Left forelimb (tissue), 1 donor: ENCODE measurements at regions not wholly inside any gene's neighbourhood (a gene's known extent, or its start where the extent isn't known, plus 50 kb on each side); places are given as distances from the start of the nearest gene placed in this dataset.

Experiments
- DNase-seq: peaks from one replicate; pipeline ENCODE4 v3.0.0-alpha.2; 2018; ENCODE audit warnings: low spot score

- peak; percentile 63 for DNase-seq
Observed at GRCh38 chr22:44368611-44369292, 56.0 kb upstream of the SHISAL1 start.

- DNase-seq: peak; percentile 42
Observed at GRCh38 chr22:44366372-44367300, 53.9 kb upstream of the SHISAL1 start.

- peak; percentile 11 for DNase-seq
Observed at GRCh38 chr22:44365832-44366231, 53.1 kb upstream of the SHISAL1 start.

DNA sequence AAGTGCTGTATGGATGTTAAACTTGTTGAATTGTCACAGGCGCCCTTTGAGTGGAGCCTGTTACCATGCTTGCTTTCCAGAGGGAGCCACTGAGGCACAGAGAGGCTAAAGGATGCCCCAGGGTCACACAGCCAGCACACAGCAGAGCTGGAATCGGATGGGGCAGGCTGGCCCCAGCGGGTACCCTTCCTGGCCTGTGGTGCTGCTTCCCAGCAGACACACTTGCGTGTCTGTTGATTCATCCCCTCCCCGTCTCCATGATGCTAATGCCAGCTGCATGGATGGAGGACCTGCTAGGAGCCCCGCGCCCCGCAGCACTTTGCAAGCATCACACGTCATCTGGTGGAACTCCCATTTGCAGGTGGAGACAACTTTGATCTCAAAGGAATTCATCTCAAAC is 52.4 kb upstream of the SHISAL1 start:
- DNase-seq: peak; percentile 64

DNA sequence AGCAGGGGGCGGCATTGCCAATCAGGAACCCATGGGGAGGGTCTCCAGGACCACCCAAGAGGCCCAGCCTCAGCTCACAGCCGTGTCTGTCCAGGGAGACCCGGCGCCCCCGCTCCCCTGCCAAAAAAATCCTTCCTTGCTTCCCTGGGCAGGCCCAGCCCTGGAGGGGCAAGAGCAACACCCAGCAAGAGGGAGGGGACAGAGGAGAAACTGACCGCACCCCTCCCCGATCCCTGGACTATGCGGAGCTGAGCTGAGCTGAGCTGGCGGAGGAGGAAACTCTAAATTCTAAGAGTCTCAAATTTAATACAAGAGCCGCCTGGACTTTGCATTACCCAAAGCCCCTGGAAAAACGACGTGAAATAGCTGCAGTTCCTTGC is 52.0 kb upstream of the SHISAL1 start:
- peak; percentile 66 for DNase-seq

DNA sequence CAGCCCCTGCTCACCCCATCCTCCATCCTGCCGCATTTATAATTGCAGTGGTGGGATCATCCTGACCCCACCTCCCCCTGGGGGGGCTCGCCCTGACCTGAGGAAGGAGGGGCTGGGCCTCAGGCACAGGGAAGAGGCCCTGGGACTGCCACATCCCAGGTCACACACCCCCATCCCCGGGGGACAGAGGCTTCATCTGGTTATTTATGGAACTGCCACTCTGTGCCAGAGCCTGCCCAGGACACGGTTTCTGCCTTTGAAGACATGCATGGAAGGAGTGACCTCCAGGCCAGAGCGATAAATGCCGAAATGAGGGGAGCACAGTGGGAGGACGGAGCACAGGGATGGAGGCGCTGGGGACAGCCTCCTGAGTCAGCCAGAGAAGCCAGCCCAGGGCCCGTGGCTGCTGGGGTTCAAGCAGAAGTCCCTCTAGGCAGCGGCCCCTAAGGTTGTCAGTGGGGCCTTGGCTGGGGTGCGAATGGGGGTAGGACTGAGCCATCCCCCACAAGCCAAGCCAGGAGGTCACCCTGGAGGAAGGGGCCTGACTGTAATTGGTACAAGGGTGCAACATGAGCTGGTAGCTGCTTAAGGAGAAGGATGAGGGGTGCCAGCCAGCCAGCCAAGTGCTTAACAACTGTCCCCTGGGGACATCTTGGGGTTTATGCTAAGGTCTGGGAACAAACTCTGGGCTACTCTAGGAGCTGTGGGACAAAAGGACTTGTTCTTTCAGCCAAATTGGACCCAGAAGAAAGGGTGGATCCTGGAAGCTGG is 51.4 kb upstream of the SHISAL1 start:
- DNase-seq: peak; percentile 59

- peak; percentile 87 for DNase-seq
Observed at GRCh38 chr22:44363013-44363979, 50.5 kb upstream of the SHISAL1 start.

DNA sequence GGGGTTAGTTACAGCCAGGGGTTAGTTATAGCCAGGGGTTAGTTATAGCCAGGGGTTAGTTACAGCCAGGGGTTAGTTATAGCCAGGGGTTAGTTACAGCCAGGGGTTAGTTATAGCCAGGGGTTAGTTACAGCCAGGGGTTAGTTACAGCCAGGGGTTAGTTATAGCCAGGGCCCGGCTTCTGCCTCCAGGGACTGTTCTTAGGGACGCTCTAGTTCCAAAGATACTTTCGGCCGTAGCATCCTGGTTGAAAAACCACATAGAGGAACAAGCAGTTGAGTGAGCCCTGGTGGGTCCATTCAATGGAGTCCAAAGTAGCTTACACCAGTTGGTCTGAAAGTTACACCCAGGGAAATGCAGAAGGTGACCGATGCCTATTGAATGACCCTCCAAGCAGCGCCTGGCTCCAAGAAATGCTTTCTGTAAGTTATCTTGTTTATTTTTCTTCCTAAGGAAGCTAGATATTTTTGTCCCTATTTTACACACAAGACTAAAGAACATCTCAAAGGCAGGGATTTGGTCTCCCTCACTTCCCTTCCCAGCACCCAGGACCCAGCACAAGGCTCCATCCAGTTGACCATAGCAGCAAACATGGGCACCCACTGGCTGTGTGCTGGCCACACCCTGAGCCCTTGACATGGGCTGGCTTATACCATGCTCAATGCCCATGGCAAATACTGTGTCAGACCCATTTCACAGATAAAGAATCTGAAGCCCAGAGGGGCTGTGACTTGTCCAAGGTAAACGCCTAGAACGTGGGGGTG is 49.7 kb upstream of the SHISAL1 start:
- no peak for DNase-seq
